ENCODE measurements at regions not wholly inside any gene's neighbourhood (a gene's known extent, or its start where the extent isn't known, plus 50 kb on each side); places are given as distances from the start of the nearest gene placed in this dataset.
"Not testable (repeated sequence)": the region's sequence is repeated elsewhere in the genome, so short reads cannot be mapped to it uniquely, and the experiment has no call there.

GRCh38 chr18:10085416-10085815 is 171.6 kb downstream of the VAPA start:
- DNase-seq (ENCODE audit: low spot score) = no peak

GRCh38 chr18:10085876-10086275 is 172.1 kb downstream of the VAPA start:
- no peak for DNase-seq (ENCODE audit: low spot score)

- DNase-seq (ENCODE audit: low spot score) = no peak
Measured at GRCh38 chr18:10086458-10087210, 172.8 kb downstream of the VAPA start.

- no peak for DNase-seq (ENCODE audit: low spot score)
Measured at GRCh38 chr18:10088734-10089133, 174.9 kb downstream of the VAPA start.

- DNase-seq (ENCODE audit: low spot score) = no peak
Measured at GRCh38 chr18:10089881-10090280, 176.1 kb downstream of the VAPA start.

- DNase-seq (ENCODE audit: low spot score) = no peak
Measured at GRCh38 chr18:10090668-10091067, 176.9 kb downstream of the VAPA start.

- no peak for DNase-seq (ENCODE audit: low spot score)
Measured at GRCh38 chr18:10093445-10093844, 179.6 kb downstream of the VAPA start.

- DNase-seq (ENCODE audit: low spot score) = no peak
Measured at GRCh38 chr18:10094154-10094553, 180.3 kb downstream of the VAPA start.

- no peak for DNase-seq (ENCODE audit: low spot score)
Measured at GRCh38 chr18:10094655-10095054, 180.8 kb downstream of the VAPA start.

GRCh38 chr18:10095356-10095755 is 181.5 kb downstream of the VAPA start:
- DNase-seq (ENCODE audit: low spot score) = no peak

- DNase-seq (ENCODE audit: low spot score) = no peak
Measured at GRCh38 chr18:10099539-10100140, 185.8 kb downstream of the VAPA start.

GRCh38 chr18:10100196-10100595 is 186.4 kb downstream of the VAPA start:
- DNase-seq (ENCODE audit: low spot score) = no peak

GRCh38 chr18:10100941-10101701 is 187.3 kb downstream of the VAPA start:
- no peak for DNase-seq (ENCODE audit: low spot score)

- DNase-seq (ENCODE audit: low spot score) = no peak
Measured at GRCh38 chr18:10101729-10102128, 187.9 kb downstream of the VAPA start.

- not testable (repeated sequence) for DNase-seq (ENCODE audit: low spot score)
Measured at GRCh38 chr18:10105118-10105517, 191.3 kb downstream of the VAPA start.

- no peak for DNase-seq (ENCODE audit: low spot score)
Measured at GRCh38 chr18:10111191-10111590, 197.4 kb downstream of the VAPA start.

- DNase-seq (ENCODE audit: low spot score) = no peak
Measured at GRCh38 chr18:10111944-10112343, 198.1 kb downstream of the VAPA start.

- DNase-seq (ENCODE audit: low spot score) = no peak
Measured at GRCh38 chr18:10113121-10114022, 199.6 kb downstream of the VAPA start.

GRCh38 chr18:10114717-10115463 is 201.1 kb downstream of the VAPA start:
- DNase-seq (ENCODE audit: low spot score) = no peak

- DNase-seq (ENCODE audit: low spot score) = no peak
Measured at GRCh38 chr18:10116574-10116973, 202.8 kb downstream of the VAPA start.

GRCh38 chr18:10119528-10119927 is 205.7 kb downstream of the VAPA start:
- DNase-seq (ENCODE audit: low spot score) = no peak

Data from hematopoietic multipotent progenitor cell treated with erythropoietin and hydrocortisone succinate and interleukin-3 and kit ligand, for 17 days (in vitro differentiated cells).